Upper lobe of left lung (tissue), 4 donors: ENCODE measurements at regions not wholly inside any gene's neighbourhood (a gene's known extent, or its start where the extent isn't known, plus 50 kb on each side); places are given as distances from the start of the nearest gene placed in this dataset.

Experiments used
- EP300 ChIP-seq, 4 donors: sonication (generic); formaldehyde crosslinking; IDR thresholded peaks; one replicate each; pipeline ENCODE4 v1.5.1; 2017; ENCODE audit warnings: antibody characterized with exemption in 4 of 4, control low read depth in 2 of 4
- POLR2AphosphoS5 ChIP-seq, 2 donors: sonication (generic); formaldehyde crosslinking; IDR thresholded peaks; one replicate each; pipeline ENCODE4 v1.5.1; 2017; ENCODE audit warnings: antibody characterized with exemption in 2 of 2
- TF ChIP-seq, protein P1 (sequence below), 6 experiments: fragments of 450-650 bp in 4 of 6; fragments of 200-600 bp in 2 of 6; sonication (generic) in 2 of 6; IDR thresholded peaks; one replicate each; pipeline ENCODE4 v1.5.1; 2016 to 2019; ENCODE audit warnings: antibody characterized with exemption in 6 of 6

DNA sequence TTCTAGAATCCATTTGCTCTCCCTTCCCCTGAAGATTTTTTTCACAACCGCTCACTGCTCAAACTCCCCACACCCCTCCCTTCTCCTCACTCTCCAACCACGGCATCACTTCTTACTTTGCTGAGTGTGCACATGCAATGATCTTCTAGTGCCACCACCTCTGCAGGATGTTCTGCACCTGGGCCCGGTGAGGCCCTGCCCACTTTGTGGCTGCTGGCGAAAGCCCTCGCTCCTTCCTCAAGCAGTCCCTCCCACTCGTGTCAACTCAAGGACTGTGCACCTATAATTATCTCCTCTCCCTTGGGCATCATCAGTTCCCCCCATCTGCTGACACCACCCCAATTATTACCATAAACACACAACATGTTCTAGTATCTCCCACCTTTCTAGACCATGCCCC lies 91.0 kb upstream of the LANCL2 start:
- TF ChIP-seq, protein P1, sequence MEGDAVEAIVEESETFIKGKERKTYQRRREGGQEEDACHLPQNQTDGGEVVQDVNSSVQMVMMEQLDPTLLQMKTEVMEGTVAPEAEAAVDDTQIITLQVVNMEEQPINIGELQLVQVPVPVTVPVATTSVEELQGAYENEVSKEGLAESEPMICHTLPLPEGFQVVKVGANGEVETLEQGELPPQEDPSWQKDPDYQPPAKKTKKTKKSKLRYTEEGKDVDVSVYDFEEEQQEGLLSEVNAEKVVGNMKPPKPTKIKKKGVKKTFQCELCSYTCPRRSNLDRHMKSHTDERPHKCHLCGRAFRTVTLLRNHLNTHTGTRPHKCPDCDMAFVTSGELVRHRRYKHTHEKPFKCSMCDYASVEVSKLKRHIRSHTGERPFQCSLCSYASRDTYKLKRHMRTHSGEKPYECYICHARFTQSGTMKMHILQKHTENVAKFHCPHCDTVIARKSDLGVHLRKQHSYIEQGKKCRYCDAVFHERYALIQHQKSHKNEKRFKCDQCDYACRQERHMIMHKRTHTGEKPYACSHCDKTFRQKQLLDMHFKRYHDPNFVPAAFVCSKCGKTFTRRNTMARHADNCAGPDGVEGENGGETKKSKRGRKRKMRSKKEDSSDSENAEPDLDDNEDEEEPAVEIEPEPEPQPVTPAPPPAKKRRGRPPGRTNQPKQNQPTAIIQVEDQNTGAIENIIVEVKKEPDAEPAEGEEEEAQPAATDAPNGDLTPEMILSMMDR (IDR thresholded peaks at IDR 0.05): no peak
- TF ChIP-seq POLR2AphosphoS5 (IDR thresholded peaks at IDR 0.05) (no peak), EP300 (IDR thresholded peaks at IDR 0.05) (no peak)
